ENCODE measurements at regions not wholly inside any gene's neighbourhood (a gene's known extent, or its start where the extent isn't known, plus 50 kb on each side); places are given as distances from the start of the nearest gene placed in this dataset.

DNA sequence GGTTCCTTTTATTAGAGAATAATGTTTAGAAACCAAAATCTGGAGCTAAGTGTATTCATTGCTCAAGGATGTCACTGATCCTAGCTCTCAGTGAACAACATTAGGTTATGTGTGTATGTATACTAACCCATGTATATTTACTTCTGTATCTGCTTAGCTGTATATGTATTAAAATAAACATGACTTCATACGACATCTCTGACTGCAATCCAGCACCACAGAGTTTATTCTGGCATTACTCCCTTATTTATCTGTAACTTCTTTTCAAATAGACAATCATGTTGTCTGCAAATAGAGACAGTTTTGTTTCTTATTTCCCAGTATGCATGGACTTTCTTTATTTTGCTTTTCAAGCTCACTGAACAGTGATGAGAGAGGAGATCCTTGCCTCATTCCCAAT is 441.0 kb upstream of the NFE2L3 start:
- no peak overlapping the region for H3K4me3 ChIP-seq (ENCODE audit: insufficient read depth, low read depth, low read length)
- 83 to 89% methylated on average over 1 of the region's 1 CpG for WGBS, 2 experiments

DNA sequence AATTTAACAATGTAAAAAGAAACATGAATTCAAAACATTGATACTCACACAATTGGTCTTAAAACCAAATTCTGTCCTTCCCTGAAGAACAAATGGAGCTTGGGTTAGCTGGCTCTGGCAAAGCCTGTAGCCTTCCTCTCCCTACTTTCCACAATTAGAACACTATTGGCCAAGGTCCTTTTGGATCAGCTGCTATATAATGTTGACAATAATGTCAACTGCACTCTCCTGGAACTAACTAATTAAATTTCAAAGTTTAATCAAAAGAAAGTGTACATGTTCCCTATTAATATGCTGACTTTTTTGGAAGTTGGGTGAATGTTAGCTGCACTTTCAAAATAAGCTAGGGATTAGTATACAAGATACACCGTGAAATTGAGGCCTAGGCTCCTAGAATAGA is 440.1 kb upstream of the NFE2L3 start:
- peaks cover 9% of the 10 kb centered on the region for H3K4me1 ChIP-seq (ENCODE audit: control insufficient read depth, insufficient read depth, low read length)
- no peaks in the 10 kb centered on the region for H3K36me3 ChIP-seq (ENCODE audit: control insufficient read depth, insufficient read depth, low read length)
- H3K4me3 ChIP-seq (ENCODE audit: insufficient read depth, low read depth, low read length) = no peak overlapping the region
- WGBS, 2 experiments = 100% methylated on average over 1 of the region's 1 CpG
- no peaks in the 10 kb centered on the region for H3K27me3 ChIP-seq (ENCODE audit: control insufficient read depth, insufficient read depth, low read length, poor library complexity, severe bottlenecking)
- no peak overlapping the region for H3K27ac ChIP-seq (ENCODE audit: insufficient read depth, low read depth, low read length, poor library complexity, severe bottlenecking)
- H3K9me3 ChIP-seq (ENCODE audit: control insufficient read depth, low read length) = no peaks in the 10 kb centered on the region

More for the DNA sequence above, 441.0 kb upstream of the NFE2L3 start:
- Histone ChIP-seq H3K36me3 (ENCODE audit: control insufficient read depth, insufficient read depth, low read length) (no peaks in the 10 kb centered on the region), H3K27ac (ENCODE audit: insufficient read depth, low read depth, low read length, poor library complexity, severe bottlenecking) (no peak overlapping the region), H3K4me1 (ENCODE audit: control insufficient read depth, insufficient read depth, low read length) (peaks cover 9% of the 10 kb centered on the region), H3K27me3 (ENCODE audit: control insufficient read depth, insufficient read depth, low read length, poor library complexity, severe bottlenecking) (no peaks in the 10 kb centered on the region), H3K9me3 (ENCODE audit: control insufficient read depth, low read length) (no peaks in the 10 kb centered on the region)

DNA sequence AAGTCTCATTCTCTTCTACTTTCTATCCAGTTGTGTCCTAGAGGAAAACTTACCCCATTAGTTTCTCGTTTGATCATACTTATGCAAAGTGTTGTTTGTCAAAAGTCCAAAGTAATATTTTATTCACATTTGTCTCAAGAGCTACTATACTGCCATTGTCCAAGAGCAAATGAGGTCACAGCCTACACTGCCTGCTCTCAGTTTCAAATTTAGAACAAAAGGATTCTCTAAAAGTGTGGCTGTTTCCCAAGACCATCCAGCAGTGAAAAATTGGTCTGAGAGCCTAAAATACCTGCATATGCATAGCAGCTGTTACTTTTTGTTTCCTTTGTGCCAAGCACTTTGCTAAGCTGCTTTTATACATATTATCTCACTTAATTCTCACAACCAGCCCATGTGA is 439.5 kb upstream of the NFE2L3 start:
- Histone ChIP-seq H3K27ac (ENCODE audit: insufficient read depth, low read depth, low read length, poor library complexity, severe bottlenecking) (no peak overlapping the region), H3K4me1 (ENCODE audit: control insufficient read depth, insufficient read depth, low read length) (peaks cover 9% of the 10 kb centered on the region), H3K9me3 (ENCODE audit: control insufficient read depth, low read length) (no peaks in the 10 kb centered on the region), H3K27me3 (ENCODE audit: control insufficient read depth, insufficient read depth, low read length, poor library complexity, severe bottlenecking) (no peaks in the 10 kb centered on the region), H3K4me3 (ENCODE audit: insufficient read depth, low read depth, low read length) (no peak overlapping the region), H3K36me3 (ENCODE audit: control insufficient read depth, insufficient read depth, low read length) (no peaks in the 10 kb centered on the region)
- 89 to 100% methylated on average over 1 of the region's 1 CpG for WGBS, 2 experiments

GRCh38 chr7:25714013-25714412 is 438.0 kb upstream of the NFE2L3 start:
- Histone ChIP-seq H3K27me3 (ENCODE audit: control insufficient read depth, insufficient read depth, low read length, poor library complexity, severe bottlenecking) (no peaks in the 10 kb centered on the region), H3K27ac (ENCODE audit: insufficient read depth, low read depth, low read length, poor library complexity, severe bottlenecking) (no peak overlapping the region), H3K4me3 (ENCODE audit: insufficient read depth, low read depth, low read length) (no peak overlapping the region), H3K36me3 (ENCODE audit: control insufficient read depth, insufficient read depth, low read length) (no peaks in the 10 kb centered on the region), H3K4me1 (ENCODE audit: control insufficient read depth, insufficient read depth, low read length) (peaks cover 4% of the 10 kb centered on the region), H3K9me3 (ENCODE audit: control insufficient read depth, low read length) (no peaks in the 10 kb centered on the region)
- 78 to 86% methylated on average over 4 to 5 of the region's 5 CpGs for WGBS, 2 experiments

DNA sequence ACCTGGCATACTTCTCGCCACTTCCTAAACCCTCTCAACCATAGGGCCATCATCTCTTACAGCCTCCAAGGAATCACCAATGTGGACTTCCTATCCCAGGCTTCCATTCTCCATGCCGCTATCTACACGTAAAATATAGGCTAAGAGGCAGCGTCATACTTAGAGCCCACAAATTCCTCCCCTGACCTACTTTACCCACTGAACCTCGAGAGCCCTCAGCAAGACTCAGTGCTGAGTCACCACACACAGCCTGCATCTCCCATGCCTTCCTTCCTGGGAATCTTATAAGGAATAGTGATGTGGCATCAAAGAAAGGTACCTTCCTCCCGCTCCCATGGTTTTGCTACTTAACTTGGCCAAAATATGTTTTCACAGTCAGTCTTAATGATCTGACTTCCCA is 435.6 kb upstream of the NFE2L3 start:
- Histone ChIP-seq H3K4me3 (ENCODE audit: insufficient read depth, low read depth, low read length) (no peak overlapping the region), H3K27ac (ENCODE audit: insufficient read depth, low read depth, low read length, poor library complexity, severe bottlenecking) (no peak overlapping the region), H3K27me3 (ENCODE audit: control insufficient read depth, insufficient read depth, low read length, poor library complexity, severe bottlenecking) (no peaks in the 10 kb centered on the region), H3K9me3 (ENCODE audit: control insufficient read depth, low read length) (no peaks in the 10 kb centered on the region), H3K4me1 (ENCODE audit: control insufficient read depth, insufficient read depth, low read length) (peaks cover 6% of the 10 kb centered on the region), H3K36me3 (ENCODE audit: control insufficient read depth, insufficient read depth, low read length) (no peaks in the 10 kb centered on the region)
- 89 to 94% methylated on average over 6 of the region's 6 CpGs for WGBS, 2 experiments

DNA sequence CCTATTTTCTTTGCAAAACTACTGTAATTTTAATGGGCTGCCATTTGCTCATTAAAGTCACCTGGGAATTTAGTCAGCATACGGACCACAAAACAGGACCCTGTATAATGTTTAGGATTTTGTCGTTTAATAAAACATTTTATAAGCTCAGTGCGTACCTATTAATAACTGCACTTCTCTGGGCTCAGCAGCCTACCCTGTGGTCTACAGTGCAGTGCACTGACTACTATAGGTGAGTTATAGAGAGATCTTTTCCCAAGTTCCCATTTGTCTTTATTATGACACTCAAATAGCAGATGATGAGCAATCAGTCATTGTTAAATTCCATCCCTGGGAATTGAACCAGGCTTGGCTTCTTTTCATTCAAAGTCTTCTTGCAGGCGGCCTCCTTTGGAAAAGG is 433.4 kb upstream of the NFE2L3 start:
- Histone ChIP-seq H3K36me3 (ENCODE audit: control insufficient read depth, insufficient read depth, low read length) (no peaks in the 10 kb centered on the region), H3K27me3 (ENCODE audit: control insufficient read depth, insufficient read depth, low read length, poor library complexity, severe bottlenecking) (no peaks in the 10 kb centered on the region), H3K27ac (ENCODE audit: insufficient read depth, low read depth, low read length, poor library complexity, severe bottlenecking) (no peak overlapping the region), H3K4me1 (ENCODE audit: control insufficient read depth, insufficient read depth, low read length) (peaks cover 22% of the 10 kb centered on the region), H3K4me3 (ENCODE audit: insufficient read depth, low read depth, low read length) (no peak overlapping the region), H3K9me3 (ENCODE audit: control insufficient read depth, low read length) (no peaks in the 10 kb centered on the region)
- 81 to 82% methylated on average over 4 of the region's 4 CpGs for WGBS, 2 experiments

GRCh38 chr7:25719190-25719896 is 432.7 kb upstream of the NFE2L3 start:
- no peaks in the 10 kb centered on the region for H3K27me3 ChIP-seq (ENCODE audit: control insufficient read depth, insufficient read depth, low read length, poor library complexity, severe bottlenecking)
- no peak overlapping the region for H3K27ac ChIP-seq (ENCODE audit: insufficient read depth, low read depth, low read length, poor library complexity, severe bottlenecking)
- no peak overlapping the region for H3K4me3 ChIP-seq (ENCODE audit: insufficient read depth, low read depth, low read length)
- no peaks in the 10 kb centered on the region for H3K36me3 ChIP-seq (ENCODE audit: control insufficient read depth, insufficient read depth, low read length)
- peaks cover 21% of the 10 kb centered on the region for H3K4me1 ChIP-seq (ENCODE audit: control insufficient read depth, insufficient read depth, low read length)
- no peaks in the 10 kb centered on the region for H3K9me3 ChIP-seq (ENCODE audit: control insufficient read depth, low read length)
- 94 to 96% methylated on average over 5 of the region's 5 CpGs for WGBS, 2 experiments

DNA sequence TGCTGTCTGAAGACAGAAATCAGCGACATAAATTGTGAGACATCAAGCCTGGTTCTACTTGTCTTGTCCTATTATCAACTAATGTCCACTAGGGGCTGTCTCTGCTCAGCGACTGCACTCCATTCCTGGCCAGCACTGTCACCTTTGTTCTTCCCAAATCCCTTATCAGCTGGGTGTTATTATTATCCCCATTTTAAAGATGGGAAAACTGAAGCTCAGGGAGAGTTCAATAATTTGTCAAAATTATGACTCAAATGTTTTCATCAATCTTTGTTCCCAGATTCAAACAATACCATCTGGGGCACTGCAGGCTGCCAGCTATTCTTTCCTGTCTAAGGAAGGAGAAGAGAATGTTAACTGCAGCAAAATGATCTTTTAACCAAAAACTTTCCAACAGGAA is 431.6 kb upstream of the NFE2L3 start:
- 62 to 63% methylated on average over 2 of the region's 2 CpGs for WGBS, 2 experiments
- Histone ChIP-seq H3K4me3 (ENCODE audit: insufficient read depth, low read depth, low read length) (no peak overlapping the region), H3K4me1 (ENCODE audit: control insufficient read depth, insufficient read depth, low read length) (peaks cover 26% of the 10 kb centered on the region), H3K27me3 (ENCODE audit: control insufficient read depth, insufficient read depth, low read length, poor library complexity, severe bottlenecking) (no peaks in the 10 kb centered on the region), H3K36me3 (ENCODE audit: control insufficient read depth, insufficient read depth, low read length) (no peaks in the 10 kb centered on the region), H3K27ac (ENCODE audit: insufficient read depth, low read depth, low read length, poor library complexity, severe bottlenecking) (no peak overlapping the region), H3K9me3 (ENCODE audit: control insufficient read depth, low read length) (no peaks in the 10 kb centered on the region)

GRCh38 chr7:25722856-25723255 is 429.1 kb upstream of the NFE2L3 start:
- peaks cover 48% of the 10 kb centered on the region for H3K4me1 ChIP-seq (ENCODE audit: control insufficient read depth, insufficient read depth, low read length)
- whole genome bisulfite sequencing, 2 experiments = 57 to 58% methylated on average over 1 of the region's 1 CpG
- H3K27ac ChIP-seq (ENCODE audit: insufficient read depth, low read depth, low read length, poor library complexity, severe bottlenecking) = no peak overlapping the region
- no peaks in the 10 kb centered on the region for H3K9me3 ChIP-seq (ENCODE audit: control insufficient read depth, low read length)
- H3K27me3 ChIP-seq (ENCODE audit: control insufficient read depth, insufficient read depth, low read length, poor library complexity, severe bottlenecking) = no peaks in the 10 kb centered on the region
- H3K36me3 ChIP-seq (ENCODE audit: control insufficient read depth, insufficient read depth, low read length) = no peaks in the 10 kb centered on the region
- no peak overlapping the region for H3K4me3 ChIP-seq (ENCODE audit: insufficient read depth, low read depth, low read length)

GRCh38 chr7:25725451-25725850 is 426.5 kb upstream of the NFE2L3 start:
- H3K27ac ChIP-seq (ENCODE audit: insufficient read depth, low read depth, low read length, poor library complexity, severe bottlenecking) = peak overlapping the region; percentile 92
- no peaks in the 10 kb centered on the region for H3K36me3 ChIP-seq (ENCODE audit: control insufficient read depth, insufficient read depth, low read length)
- 85 to 90% methylated on average over 2 of the region's 2 CpGs for WGBS, 2 experiments
- H3K4me1 ChIP-seq (ENCODE audit: control insufficient read depth, insufficient read depth, low read length) = peaks cover 62% of the 10 kb centered on the region
- H3K9me3 ChIP-seq (ENCODE audit: control insufficient read depth, low read length) = no peaks in the 10 kb centered on the region
- H3K4me3 ChIP-seq (ENCODE audit: insufficient read depth, low read depth, low read length) = no peak overlapping the region
- no peaks in the 10 kb centered on the region for H3K27me3 ChIP-seq (ENCODE audit: control insufficient read depth, insufficient read depth, low read length, poor library complexity, severe bottlenecking)
